GM21723 (cell line): ENCODE measurements at regions not wholly inside any gene's neighbourhood (a gene's known extent, or its start where the extent isn't known, plus 50 kb on each side); places are given as distances from the start of the nearest gene placed in this dataset.

Experiments used
- ATAC-seq: cut with Tn5 transposase; IDR thresholded peaks from one replicate; pipeline ENCODE4 v1.9.1; 2021; ENCODE audit warnings: mild to moderate bottlenecking, moderate library complexity; ENCODE audit not compliant: unreplicated experiment

- ATAC-seq: no peak
Observed at GRCh38 chr9:84393266-84393950, 52.9 kb upstream of the SLC28A3 start.

GRCh38 chr9:84394036-84394435 is 53.5 kb upstream of the SLC28A3 start:
- ATAC-seq: no peak

GRCh38 chr9:84397151-84397728 is 56.7 kb upstream of the SLC28A3 start:
- ATAC-seq: peak; percentile 83

- ATAC-seq: no peak
Observed at GRCh38 chr9:84397822-84398221, 57.3 kb upstream of the SLC28A3 start.

GRCh38 chr9:84402517-84402916 is 62.0 kb upstream of the SLC28A3 start:
- no peak for ATAC-seq

GRCh38 chr9:84403288-84403687 is 62.7 kb upstream of the SLC28A3 start:
- no peak for ATAC-seq

GRCh38 chr9:84404095-84404686 is 63.6 kb upstream of the SLC28A3 start:
- no peak for ATAC-seq

GRCh38 chr9:84405667-84406066 is 65.1 kb upstream of the SLC28A3 start:
- no peak for ATAC-seq

GRCh38 chr9:84408416-84408815 is 67.9 kb upstream of the SLC28A3 start:
- no peak for ATAC-seq

- no peak for ATAC-seq
Observed at GRCh38 chr9:84411683-84412267, 71.2 kb upstream of the SLC28A3 start.

- no peak for ATAC-seq
Observed at GRCh38 chr9:84412654-84413053, 72.1 kb upstream of the SLC28A3 start.

GRCh38 chr9:84413301-84413700 is 72.7 kb upstream of the SLC28A3 start:
- no peak for ATAC-seq

GRCh38 chr9:84419031-84419602 is 78.6 kb upstream of the SLC28A3 start:
- ATAC-seq: no peak

GRCh38 chr9:84424931-84425330 is 84.4 kb upstream of the SLC28A3 start:
- no peak for ATAC-seq

GRCh38 chr9:84432746-84433145 is 92.2 kb upstream of the SLC28A3 start:
- no peak for ATAC-seq

GRCh38 chr9:84435902-84436301 is 95.3 kb upstream of the SLC28A3 start:
- no peak for ATAC-seq

GRCh38 chr9:84436386-84437109 is 96.0 kb upstream of the SLC28A3 start:
- ATAC-seq: no peak

- no peak for ATAC-seq
Observed at GRCh38 chr9:84438391-84438790, 97.8 kb upstream of the SLC28A3 start.

GRCh38 chr9:84439250-84439649 is 98.7 kb upstream of the SLC28A3 start:
- no peak for ATAC-seq

- ATAC-seq: no peak
Observed at GRCh38 chr9:84442712-84443111, 102.2 kb upstream of the SLC28A3 start.

GRCh38 chr9:84445737-84446136 is 105.2 kb upstream of the SLC28A3 start:
- ATAC-seq: no peak
